HUES64 (cell line): ENCODE measurements at regions not wholly inside any gene's neighbourhood (a gene's known extent, or its start where the extent isn't known, plus 50 kb on each side); places are given as distances from the start of the nearest gene placed in this dataset.
A peak's percentile ranks its signal among the peaks of the same experiment; 100 is the strongest.

Experiments
- H3K27ac ChIP-seq: 2 replicates; pipeline ENCODE4 v1.7.0; 2013; ENCODE audit warnings: low read depth, low read length, inconsistent platforms
- H3K27me3 ChIP-seq: 2 replicates; pipeline ENCODE4 v1.6.1; 2013; ENCODE audit warnings: mild to moderate bottlenecking, low read length; ENCODE audit not compliant: insufficient read depth
- H3K36me3 ChIP-seq: 2 replicates; pipeline ENCODE4 v1.6.1; 2013; ENCODE audit warnings: mild to moderate bottlenecking, low read length; ENCODE audit not compliant: insufficient read depth
- H3K4me1 ChIP-seq: 2 replicates; pipeline ENCODE4 v1.6.1; 2013; ENCODE audit warnings: mild to moderate bottlenecking, low read length, moderate library complexity; ENCODE audit not compliant: insufficient read depth
- H3K4me3 ChIP-seq: 2 replicates; pipeline ENCODE4 v1.5.1; 2013; ENCODE audit warnings: mild to moderate bottlenecking, low read length, moderate library complexity
- H3K9ac ChIP-seq: 2 replicates; pipeline ENCODE4 v1.6.1; 2013; ENCODE audit warnings: mild to moderate bottlenecking, low read depth, low read length
- H3K9me3 ChIP-seq: 2 replicates; pipeline ENCODE4 v1.6.1; 2013; ENCODE audit warnings: low read depth, low read length; ENCODE audit not compliant: insufficient read depth
- WGBS: fragments of 150-250, 120-280 bp; methylation state at CpG from one replicate; pipeline ENCODE4 v1.1.7; 2013; ENCODE audit warnings: missing lambda C conversion rate; 5-methylcytosine and 5-hydroxymethylcytosine counted together

DNA sequence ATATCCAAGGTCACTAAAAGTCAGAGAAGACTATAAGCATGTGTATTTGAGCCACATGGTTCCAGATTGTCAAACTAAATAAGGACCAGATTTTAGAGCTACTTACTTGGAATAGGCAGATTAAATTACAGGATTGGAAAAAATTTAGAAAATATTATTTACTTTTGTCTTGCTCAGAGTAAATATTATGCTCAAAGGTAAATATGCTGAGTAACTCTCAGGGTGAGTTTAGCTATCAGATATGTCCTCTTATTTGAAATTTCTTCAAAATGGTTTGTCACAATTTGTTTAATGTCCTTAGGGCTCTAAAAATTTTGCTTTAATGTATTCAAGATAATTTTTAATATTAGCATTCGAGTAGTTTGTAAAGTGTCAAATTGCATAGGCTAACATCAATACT lies 2455.2 kb downstream of the PCDH9 start:
- no CpG with 5 or more reads among the region's 1 CpG for WGBS
- no peaks in the 10 kb centered on the region for H3K9me3 ChIP-seq
- H3K27me3 ChIP-seq, result no peaks in the 10 kb centered on the region
- no peak overlapping the region for H3K9ac ChIP-seq
- no peaks in the 10 kb centered on the region for H3K4me1 ChIP-seq
- H3K27ac ChIP-seq, result no peak overlapping the region
- H3K4me3 ChIP-seq, result no peak overlapping the region
- H3K36me3 ChIP-seq, result no peaks in the 10 kb centered on the region

DNA sequence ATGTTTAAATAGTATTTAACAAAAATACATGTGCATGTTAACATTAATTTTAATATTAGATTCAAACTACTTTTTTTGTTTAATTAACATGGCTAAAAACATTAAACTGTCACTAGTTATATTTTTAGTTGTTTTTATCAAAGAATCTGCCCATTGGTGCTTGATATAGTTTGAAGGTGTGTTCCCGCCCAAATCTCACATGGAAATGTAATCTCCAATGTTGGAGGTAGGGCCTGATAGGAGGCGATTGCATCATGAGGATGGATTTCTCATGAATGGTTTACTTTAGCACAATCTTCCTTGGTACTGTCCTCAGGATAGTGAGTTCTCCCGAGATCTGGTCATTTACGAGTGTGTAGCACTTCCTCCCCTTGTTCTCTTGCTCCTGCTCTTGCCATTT lies 2459.4 kb downstream of the PCDH9 start:
- H3K27ac ChIP-seq, result no peak overlapping the region
- H3K4me3 ChIP-seq, result no peak overlapping the region
- H3K36me3 ChIP-seq, result no peaks in the 10 kb centered on the region
- H3K4me1 ChIP-seq, result peaks cover 15% of the 10 kb centered on the region
- H3K9ac ChIP-seq, result no peak overlapping the region
- H3K9me3 ChIP-seq, result no peaks in the 10 kb centered on the region
- 97% methylated on average over 4 of the region's 4 CpGs for WGBS
- H3K27me3 ChIP-seq, result no peaks in the 10 kb centered on the region

DNA sequence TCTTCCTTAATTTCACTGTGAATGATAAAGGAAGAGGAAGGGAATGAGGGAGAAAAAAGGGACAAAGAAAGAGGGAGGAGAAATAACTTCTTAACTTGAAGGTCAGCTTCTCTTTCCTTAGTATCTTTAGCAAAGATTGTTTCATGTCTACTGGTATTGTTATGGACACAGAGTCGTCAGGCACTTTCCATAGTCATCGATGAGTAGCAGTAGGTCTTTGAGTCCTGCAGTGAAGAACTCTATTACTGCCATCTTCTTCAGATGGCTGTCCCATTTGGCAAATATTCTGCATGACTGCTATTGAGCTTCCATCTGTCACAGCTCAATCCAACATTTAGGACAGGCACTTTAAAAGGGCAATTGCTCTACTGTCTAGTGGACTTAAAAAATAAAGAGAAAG lies 2463.1 kb downstream of the PCDH9 start:
- no peaks in the 10 kb centered on the region for H3K9me3 ChIP-seq
- H3K36me3 ChIP-seq, result no peaks in the 10 kb centered on the region
- no peak overlapping the region for H3K9ac ChIP-seq
- H3K4me1 ChIP-seq, result peaks cover 15% of the 10 kb centered on the region
- WGBS, result 45% methylated on average over 2 of the region's 2 CpGs
- H3K4me3 ChIP-seq, result no peak overlapping the region
- H3K27ac ChIP-seq, result no peak overlapping the region
- H3K27me3 ChIP-seq, result no peaks in the 10 kb centered on the region

- H3K4me3 ChIP-seq, result no peak overlapping the region
- H3K4me1 ChIP-seq, result peaks cover 15% of the 10 kb centered on the region
- H3K27ac ChIP-seq, result no peak overlapping the region
- no peaks in the 10 kb centered on the region for H3K27me3 ChIP-seq
- H3K9me3 ChIP-seq, result no peaks in the 10 kb centered on the region
- no peak overlapping the region for H3K9ac ChIP-seq
- H3K36me3 ChIP-seq, result no peaks in the 10 kb centered on the region
Observed at GRCh38 chr13:64765636-64766035, 2464.5 kb downstream of the PCDH9 start.

DNA sequence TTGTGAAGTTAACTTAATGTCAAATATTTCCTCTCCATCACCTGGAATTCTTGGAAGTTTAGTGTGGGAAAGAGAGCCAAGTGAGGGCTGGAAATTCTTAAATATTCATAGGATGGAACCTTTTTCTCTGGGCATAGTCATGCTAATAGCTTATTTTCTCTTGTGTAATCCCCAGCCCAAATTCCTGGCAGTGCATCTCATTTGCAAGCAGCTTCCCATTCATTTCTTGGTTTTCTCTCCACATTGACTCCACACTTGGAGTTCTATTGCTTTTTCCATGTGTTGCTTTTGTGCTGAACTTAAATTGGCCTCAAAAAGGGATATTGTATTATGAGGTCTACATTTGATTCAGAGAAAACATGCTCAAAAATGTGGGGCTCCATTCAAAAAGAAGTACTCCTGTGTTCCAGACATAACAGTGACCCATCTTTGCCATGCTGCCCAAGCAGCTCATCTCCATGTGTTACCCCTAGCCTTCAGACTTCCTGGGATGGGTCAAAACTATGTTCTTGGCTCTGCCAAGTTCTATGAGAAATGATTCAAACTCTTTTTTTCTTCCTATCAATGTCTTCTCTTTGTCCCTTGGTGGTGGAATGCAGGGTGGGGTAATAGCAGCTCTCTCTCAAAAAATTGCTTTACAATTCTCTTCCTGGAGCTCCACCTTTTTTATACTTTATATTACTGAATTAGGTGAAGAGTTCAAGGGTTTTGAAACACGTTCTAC lies 2471.5 kb downstream of the PCDH9 start:
- Histone ChIP-seq H3K9ac (peak overlapping the region; percentile 41; the same call in 1 of the 2 replicates), H3K27me3 (no peaks in the 10 kb centered on the region), H3K9me3 (no peaks in the 10 kb centered on the region), H3K36me3 (no peaks in the 10 kb centered on the region), H3K27ac (peak overlapping the region; percentile 96), H3K4me1 (peaks cover 17% of the 10 kb centered on the region), H3K4me3 (no peak overlapping the region; the same call in 1 of the 2 replicates)
- WGBS, result no CpG with 5 or more reads among the region's 1 CpG

DNA sequence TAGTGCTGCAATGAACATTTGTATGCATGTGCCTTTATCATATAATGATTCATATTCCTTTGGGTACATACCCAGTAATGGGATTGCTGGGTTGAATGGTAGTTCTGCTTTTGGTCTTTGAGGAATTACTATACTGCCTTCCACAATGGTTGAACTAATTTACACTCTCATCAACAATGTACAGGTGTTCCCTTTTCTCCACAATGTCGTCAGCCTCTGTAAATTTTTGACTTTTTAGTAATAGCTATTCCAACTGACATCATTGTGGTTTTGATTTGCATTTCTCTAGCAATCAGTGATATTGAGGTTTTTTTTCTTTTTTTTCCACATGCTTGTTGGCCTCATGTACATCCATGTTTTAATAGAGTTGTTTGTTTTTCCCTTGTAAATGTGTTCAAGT lies 2473.5 kb downstream of the PCDH9 start:
- Histone ChIP-seq H3K27ac (no peak overlapping the region), H3K9ac (no peak overlapping the region), H3K4me3 (no peak overlapping the region), H3K4me1 (peaks cover 17% of the 10 kb centered on the region), H3K27me3 (no peaks in the 10 kb centered on the region), H3K9me3 (no peaks in the 10 kb centered on the region), H3K36me3 (no peaks in the 10 kb centered on the region)
- no CpG with 5 or more reads among the region's 1 CpG for WGBS

DNA sequence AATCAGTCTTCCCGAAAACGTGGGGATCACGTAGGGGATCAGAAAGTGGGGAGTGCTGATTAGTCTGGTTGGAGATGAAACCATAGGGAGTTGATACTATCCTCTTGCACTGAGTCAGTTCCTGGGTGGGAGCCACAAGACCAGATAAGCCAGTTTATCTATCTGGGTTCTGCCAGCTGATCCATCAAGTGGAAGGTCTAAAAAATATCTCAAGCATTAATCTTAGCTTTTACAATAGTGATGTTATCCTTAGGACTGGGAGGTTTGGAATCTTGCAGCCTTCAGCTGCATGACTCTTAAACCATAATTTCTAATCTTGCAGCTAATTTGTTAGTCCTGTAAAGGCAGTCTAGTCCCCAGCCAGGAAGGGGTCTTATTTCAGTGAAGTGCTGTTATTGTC lies 2474.2 kb downstream of the PCDH9 start:
- Histone ChIP-seq H3K9me3 (no peaks in the 10 kb centered on the region), H3K9ac (no peak overlapping the region), H3K4me1 (peaks cover 17% of the 10 kb centered on the region), H3K36me3 (no peaks in the 10 kb centered on the region), H3K27ac (no peak overlapping the region), H3K27me3 (no peaks in the 10 kb centered on the region), H3K4me3 (no peak overlapping the region)
- 94% methylated on average over 3 of the region's 3 CpGs for WGBS

DNA sequence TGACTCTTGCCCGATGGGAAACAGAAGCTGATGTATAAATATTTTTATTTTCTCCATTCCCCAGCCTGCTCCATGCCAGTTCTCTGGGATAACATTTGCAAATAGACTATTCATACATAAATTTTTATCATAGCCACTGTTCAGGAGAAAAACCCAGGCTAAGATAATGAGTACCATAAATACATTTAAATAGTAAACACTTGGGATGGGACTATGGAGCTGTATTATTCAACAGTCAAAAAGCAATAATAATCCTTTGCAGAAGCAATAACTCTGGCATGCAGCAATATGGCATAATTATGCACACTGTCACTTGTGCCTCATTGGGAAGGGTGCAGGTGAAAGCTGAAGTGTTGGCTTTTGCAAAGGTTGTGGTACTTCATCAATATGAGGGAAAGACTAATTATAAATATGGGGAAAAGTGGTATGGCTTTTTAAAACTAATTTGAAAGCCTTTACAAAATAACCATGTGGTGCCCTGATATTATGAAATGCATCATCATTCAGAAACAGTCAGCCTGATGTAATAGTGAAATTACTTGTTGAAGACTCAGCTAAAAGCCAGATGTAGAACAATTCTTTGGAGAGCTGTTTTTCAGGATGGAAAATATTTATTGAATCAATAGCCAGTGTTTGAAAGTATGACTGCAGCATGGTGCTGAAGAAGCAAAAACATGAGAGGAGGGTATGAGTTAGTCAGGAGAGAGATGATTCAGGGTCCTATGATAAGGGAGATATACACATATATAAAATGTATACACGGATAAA lies 2476.7 kb downstream of the PCDH9 start:
- Histone ChIP-seq H3K36me3 (no peaks in the 10 kb centered on the region), H3K27ac (no peak overlapping the region), H3K9me3 (no peaks in the 10 kb centered on the region), H3K4me3 (no peak overlapping the region), H3K9ac (no peak overlapping the region), H3K4me1 (peaks cover 21% of the 10 kb centered on the region), H3K27me3 (no peaks in the 10 kb centered on the region)
- no CpG with 5 or more reads among the region's 2 CpGs for WGBS

DNA sequence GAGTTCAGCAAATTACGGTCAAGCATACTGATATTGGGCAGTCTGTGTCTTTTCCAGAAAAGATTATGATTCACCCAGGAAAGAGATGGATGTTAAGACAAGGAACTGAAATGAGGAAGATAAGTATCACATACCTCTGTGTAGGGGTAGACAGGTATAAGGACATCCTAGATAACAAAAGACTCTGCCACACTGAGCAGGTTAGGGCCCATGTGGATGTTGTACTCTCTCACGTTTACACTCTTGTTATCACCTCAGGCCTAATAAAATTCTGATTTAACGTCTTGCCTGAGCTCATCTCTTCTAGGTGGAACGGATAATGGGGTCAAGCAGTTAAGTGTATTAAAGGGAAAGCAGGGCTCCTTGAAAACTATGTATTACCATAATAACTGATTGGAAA lies 2480.8 kb downstream of the PCDH9 start:
- Histone ChIP-seq H3K9me3 (no peaks in the 10 kb centered on the region), H3K4me1 (peaks cover 32% of the 10 kb centered on the region), H3K27me3 (no peaks in the 10 kb centered on the region), H3K27ac (no peak overlapping the region), H3K36me3 (no peaks in the 10 kb centered on the region), H3K4me3 (no peak overlapping the region), H3K9ac (no peak overlapping the region)
- WGBS, result 81% methylated on average over 4 of the region's 4 CpGs

DNA sequence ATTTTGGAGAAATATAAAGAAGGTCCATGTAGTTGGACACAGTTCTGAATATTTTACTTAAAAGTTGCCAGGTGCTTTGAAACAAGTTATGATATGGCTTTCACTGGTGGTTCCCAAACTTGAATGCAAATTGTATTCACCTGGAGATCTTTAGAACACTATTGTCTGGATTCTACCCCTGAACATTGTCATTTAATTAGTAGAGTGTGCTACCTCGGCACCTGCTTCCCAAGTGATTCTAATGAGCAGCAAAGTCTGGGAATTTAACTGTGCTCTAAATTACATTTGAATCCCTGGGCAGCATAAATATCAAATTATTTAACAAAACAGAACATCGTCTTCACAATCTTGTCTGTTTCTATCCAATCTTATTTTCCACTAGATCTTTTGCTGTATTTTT lies 2483.3 kb downstream of the PCDH9 start:
- no peaks in the 10 kb centered on the region for H3K9me3 ChIP-seq
- no peak overlapping the region for H3K4me3 ChIP-seq
- H3K36me3 ChIP-seq, result no peaks in the 10 kb centered on the region
- H3K27me3 ChIP-seq, result no peaks in the 10 kb centered on the region
- WGBS, result 82% methylated on average over 2 of the region's 2 CpGs
- peaks cover 36% of the 10 kb centered on the region for H3K4me1 ChIP-seq
- no peak overlapping the region for H3K27ac ChIP-seq
- no peak overlapping the region for H3K9ac ChIP-seq

GRCh38 chr13:64740493-64740892 lies 2489.6 kb downstream of the PCDH9 start:
- Histone ChIP-seq H3K27me3 (no peaks in the 10 kb centered on the region), H3K9me3 (peaks cover 17% of the 10 kb centered on the region)
- 90% methylated on average over 2 of the region's 2 CpGs for WGBS

More at GRCh38 chr13:64740493-64740892, 2489.6 kb downstream of the PCDH9 start:
- H3K36me3 ChIP-seq, result no peaks in the 10 kb centered on the region
- no peak overlapping the region for H3K27ac ChIP-seq
- no peak overlapping the region for H3K9ac ChIP-seq
- H3K4me3 ChIP-seq, result no peak overlapping the region
- 0 out of 2 replicates have a peak, but pooled peaks cover 4% of the 10 kb centered on the region for H3K4me1 ChIP-seq
